HEK293 (cell line): ENCODE measurements at regions not wholly inside any gene's neighbourhood (a gene's known extent, or its start where the extent isn't known, plus 50 kb on each side); places are given as distances from the start of the nearest gene placed in this dataset.

Experiments used
- CTCF ChIA-PET: fragments of 350-600 bp; formaldehyde crosslinking; extraction: SDS; loops from one replicate; lab custom pipeline; 2021; ENCODE audit warnings: antibody characterized with exemption; lab: Yijun Ruan, JAX
- POLR2A ChIA-PET: fragments of 300-600 bp; formaldehyde crosslinking; extraction: SDS; loops from one replicate; lab custom pipeline; 2020; ENCODE audit warnings: antibody characterized with exemption, inconsistent platforms; lab: Yijun Ruan, JAX
- H3K27ac ChIP-seq: fragments of 200-500 bp; sonication (Bioruptor generic); 2 replicates; pipeline ENCODE4 v1.5.1; 2014; ENCODE audit warnings: low read depth, low read length, control low read depth, inconsistent platforms; ENCODE audit errors: extremely low read depth
- H3K36me3 ChIP-seq, 2 experiments: fragments of 200-500 bp in 1 of 2; sonication (Bioruptor generic) in 1 of 2; 1 replicate in 1 of 2; 2 replicates in 1 of 2; pipeline ENCODE4 v1.5.1; 2014 to 2017; ENCODE audit warnings: inconsistent platforms in 2 of 2, low read length in 2 of 2; ENCODE audit not compliant: control insufficient read depth in 2 of 2, insufficient read depth in 1 of 2
- H3K4me1 ChIP-seq: fragments of 200-500 bp; sonication (Bioruptor generic); 2 replicates; pipeline ENCODE4 v1.5.1; 2014; ENCODE audit warnings: mild to moderate bottlenecking, low read length, inconsistent platforms; ENCODE audit not compliant: control insufficient read depth, insufficient read depth
- H3K4me3 ChIP-seq: 2 replicates; pipeline ENCODE4 v1.5.1; 2011; ENCODE audit warnings: low read depth, mild to moderate bottlenecking, control low read depth, low read length, moderate library complexity
- H3K9me3 ChIP-seq: fragments of 200-500 bp; sonication (Bioruptor generic); 2 replicates; pipeline ENCODE4 v1.5.1; 2014; ENCODE audit warnings: low read depth, low read length, inconsistent platforms; ENCODE audit not compliant: control insufficient read depth, insufficient read depth
- HOXD13 ChIP-seq: sonication (generic); formaldehyde crosslinking; IDR thresholded peaks from 2 replicates; pipeline ENCODE4 v1.8.0; 2022; ENCODE audit warnings: missing genetic modification reagents, borderline replicate concordance
- KLF9 ChIP-seq: fragments of 450-650 bp; formaldehyde crosslinking; IDR thresholded peaks from 2 replicates; pipeline ENCODE4 v1.5.1; 2016; ENCODE audit warnings: missing biosample characterization, missing genetic modification characterization, low read depth
- SETDB1 ChIP-seq: IDR thresholded peaks from one replicate; pipeline ENCODE4 v1.6.1; 2017; ENCODE audit warnings: mild to moderate bottlenecking, low read length, moderate library complexity, mixed read lengths; ENCODE audit not compliant: insufficient read length
- SP3 ChIP-seq: fragments of 450-650 bp; formaldehyde crosslinking; IDR thresholded peaks from 2 replicates; pipeline ENCODE4 v1.5.1; 2016; ENCODE audit warnings: missing biosample characterization, missing genetic modification characterization
- TRIM28 ChIP-seq: IDR thresholded peaks from 2 replicates; pipeline ENCODE4 v1.6.1; 2011; ENCODE audit warnings: low read length, control low read depth, borderline replicate concordance
- ZBTB26 ChIP-seq: fragments of 450-650 bp; formaldehyde crosslinking; optimal IDR thresholded peaks from 2 replicates; pipeline ENCODE3; 2016; ENCODE audit warnings: missing biosample characterization, mild to moderate bottlenecking, missing genetic modification characterization
- ZBTB6 ChIP-seq: fragments of 450-650 bp; formaldehyde crosslinking; IDR thresholded peaks from 2 replicates; pipeline ENCODE4 v1.5.1; 2017; ENCODE audit warnings: missing biosample characterization, missing genetic modification characterization
- ZEB2 ChIP-seq: fragments of 450-650 bp; formaldehyde crosslinking; IDR thresholded peaks from 2 replicates; pipeline ENCODE4 v1.5.1; 2016; ENCODE audit warnings: missing biosample characterization, missing genetic modification characterization
- ZIC2 ChIP-seq: fragments of 450-650 bp; formaldehyde crosslinking; IDR thresholded peaks from 2 replicates; pipeline ENCODE4 v1.5.1; 2016; ENCODE audit warnings: missing biosample characterization, missing genetic modification characterization
- ZNF140 ChIP-seq: fragments of 450-650 bp; formaldehyde crosslinking; IDR thresholded peaks from 2 replicates; pipeline ENCODE4 v1.5.1; 2016; ENCODE audit warnings: missing biosample characterization, missing genetic modification characterization
- ZNF174 ChIP-seq: fragments of 450-650 bp; formaldehyde crosslinking; IDR thresholded peaks from 2 replicates; pipeline ENCODE4 v1.5.0; 2017; ENCODE audit warnings: missing biosample characterization, mild to moderate bottlenecking, missing genetic modification characterization
- ZNF394 ChIP-seq: fragments of 450-650 bp; formaldehyde crosslinking; IDR thresholded peaks from 2 replicates; pipeline ENCODE4 v1.5.1; 2016; ENCODE audit warnings: missing biosample characterization, missing genetic modification characterization, mild to moderate bottlenecking, moderate library complexity, borderline replicate concordance
- ZNF416 ChIP-seq: fragments of 450-650 bp; formaldehyde crosslinking; IDR thresholded peaks from 2 replicates; pipeline ENCODE4 v1.5.1; 2016; ENCODE audit warnings: missing biosample characterization, missing genetic modification characterization
- ZNF433 ChIP-seq: fragments of 450-650 bp; formaldehyde crosslinking; IDR thresholded peaks from 2 replicates; pipeline ENCODE4 v1.5.1; 2016; ENCODE audit warnings: missing biosample characterization, missing genetic modification characterization, low read depth
- ZNF473 ChIP-seq: fragments of 450-650 bp; formaldehyde crosslinking; IDR thresholded peaks from 2 replicates; pipeline ENCODE4 v1.5.1; 2017; ENCODE audit warnings: missing biosample characterization, missing genetic modification characterization
- ZNF48 ChIP-seq: fragments of 450-650 bp; formaldehyde crosslinking; IDR thresholded peaks from 2 replicates; pipeline ENCODE4 v1.5.1; 2016; ENCODE audit warnings: missing biosample characterization, missing genetic modification characterization
- ZNF521 ChIP-seq: fragments of 450-650 bp; formaldehyde crosslinking; IDR thresholded peaks from 2 replicates; pipeline ENCODE4 v1.5.1; 2017; ENCODE audit warnings: missing biosample characterization, mild to moderate bottlenecking, missing genetic modification characterization
- ZNF558 ChIP-seq: fragments of 450-650 bp; formaldehyde crosslinking; IDR thresholded peaks from 2 replicates; pipeline ENCODE4 v1.5.1; 2016; ENCODE audit warnings: missing biosample characterization, missing genetic modification characterization
- ZNF664 ChIP-seq: fragments of 450-650 bp; formaldehyde crosslinking; IDR thresholded peaks from 2 replicates; pipeline ENCODE4 v1.5.1; 2016; ENCODE audit warnings: missing biosample characterization, missing genetic modification characterization
- ZNF692 ChIP-seq: fragments of 450-650 bp; formaldehyde crosslinking; IDR thresholded peaks from 2 replicates; pipeline ENCODE4 v1.5.1; 2016; ENCODE audit warnings: missing biosample characterization, missing genetic modification characterization
- ZNF747 ChIP-seq: fragments of 450-650 bp; formaldehyde crosslinking; IDR thresholded peaks from 2 replicates; pipeline ENCODE4 v1.5.1; 2016; ENCODE audit warnings: missing biosample characterization, missing genetic modification characterization
- ZNF76 ChIP-seq: fragments of 450-650 bp; formaldehyde crosslinking; IDR thresholded peaks from 2 replicates; pipeline ENCODE4; 2016; ENCODE audit warnings: low read depth, missing biosample characterization, missing genetic modification characterization, borderline replicate concordance

- TF ChIP-seq ZBTB6 (tag by site-specific recombination) (peak; percentile 60; the same call in 1 of the 2 replicates), ZIC2 (tag by site-specific recombination) (peak; percentile 59; the same call in 1 of the 2 replicates), SP3 (no peak)
- ChIA-PET POLR2A (no interaction called here), CTCF (interaction anchor here (0.6 to 1.4 kb wide), 2 partner anchors 10 to 489 kb away, joined by 3 to 5 read pairs; no protein-coding TSS in a partner anchor)
- no peaks in the 10 kb centered on the region for H3K4me1 ChIP-seq
- no peaks in the 10 kb centered on the region for H3K9me3 ChIP-seq
- H3K4me3 ChIP-seq = no peak overlapping the region
- no peaks in the 10 kb centered on the region for H3K36me3 ChIP-seq
- no peak overlapping the region for H3K27ac ChIP-seq
Measured at GRCh38 chr10:78876449-78876848, 192.3 kb upstream of the ZMIZ1 start.

GRCh38 chr10:78879621-78880020 lies 189.1 kb upstream of the ZMIZ1 start:
- ChIA-PET POLR2A (no interaction called here), CTCF (interaction anchor here (1.0 kb wide), 1 partner anchor 95 kb away, joined by 3 read pairs; no protein-coding TSS in a partner anchor)
- Histone ChIP-seq H3K36me3 (no peaks in the 10 kb centered on the region), H3K9me3 (no peaks in the 10 kb centered on the region), H3K27ac (no peak overlapping the region), H3K4me1 (no peaks in the 10 kb centered on the region), H3K4me3 (no peak overlapping the region)
- TF ChIP-seq ZNF48 (tag by site-specific recombination) (no peak), SETDB1 (peak; percentile 95), ZNF433 (tag by site-specific recombination) (no peak), ZNF692 (tag by site-specific recombination) (no peak), ZNF416 (tag by site-specific recombination) (no peak), HOXD13 (CRISPR knock-in tag) (no peak), ZNF664 (tag by site-specific recombination) (no peak)

GRCh38 chr10:78886129-78886528 lies 182.6 kb upstream of the ZMIZ1 start:
- TF ChIP-seq ZNF747 (tag by site-specific recombination) = no peak
- TF ChIP-seq ZNF558 (tag by site-specific recombination) = 0 out of 2 replicates have a peak, but pooled peaks have one; percentile 62
- TF ChIP-seq TRIM28 = peak; percentile 34; the same call in 1 of the 2 replicates
- Histone ChIP-seq H3K9me3 (no peaks in the 10 kb centered on the region), H3K4me1 (no peaks in the 10 kb centered on the region), H3K4me3 (no peak overlapping the region), H3K27ac (no peak overlapping the region), H3K36me3 (no peaks in the 10 kb centered on the region)
- POLR2A ChIA-PET = no interaction called here
- CTCF ChIA-PET = interaction anchor here (1.2 kb wide), 1 partner anchor 10 kb away, joined by 5 read pairs; no protein-coding TSS in a partner anchor

- TF ChIP-seq ZEB2 = no peak
- TF ChIP-seq KLF9 (tag by site-specific recombination) = no peak
- TF ChIP-seq ZNF140 (tag by site-specific recombination) = no peak
- no peak for TF ChIP-seq ZBTB26 (tag by site-specific recombination)
- no peak for TF ChIP-seq ZNF473
- TF ChIP-seq ZNF76 (tag by site-specific recombination) = no peak
- no peak for TF ChIP-seq ZNF521 (tag by site-specific recombination)
- TF ChIP-seq ZNF394 (tag by site-specific recombination) = no peak
- no peak for TF ChIP-seq ZNF174
- Histone ChIP-seq H3K9me3 (no peaks in the 10 kb centered on the region), H3K4me1 (no peaks in the 10 kb centered on the region), H3K4me3 (no peak overlapping the region), H3K36me3 (no peaks in the 10 kb centered on the region), H3K27ac (no peak overlapping the region)
- ChIA-PET CTCF (interaction anchor here (0.7 to 0.9 kb wide), 2 partner anchors 42 to 371 kb away, joined by 3 to 4 read pairs; no protein-coding TSS in a partner anchor), POLR2A (no interaction called here)
Measured at GRCh38 chr10:78889536-78890063, 179.2 kb upstream of the ZMIZ1 start.
